ENCODE measurements at regions not wholly inside any gene's neighbourhood (a gene's known extent, or its start where the extent isn't known, plus 50 kb on each side); places are given as distances from the start of the nearest gene placed in this dataset.

DNA sequence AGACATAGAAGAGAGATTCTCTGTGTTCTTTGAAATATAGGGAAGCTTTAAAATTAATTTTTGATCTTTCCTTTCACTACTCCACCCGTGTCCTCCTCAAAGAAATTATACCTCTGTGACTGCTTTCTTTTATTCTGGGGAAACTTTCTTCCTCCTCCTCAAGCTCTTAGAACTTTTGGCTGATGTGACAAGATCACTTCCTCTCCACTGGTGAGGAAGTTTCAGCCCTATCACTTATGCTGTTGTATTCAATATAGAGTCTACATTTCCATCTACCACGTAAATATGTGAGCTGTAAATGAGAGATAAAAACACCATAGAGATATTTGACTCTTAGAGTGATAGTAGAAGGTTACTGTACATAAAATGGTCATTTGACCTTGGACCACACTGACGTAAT, 141.9 kb upstream of the SASH1 start:
- Histone ChIP-seq H3K4me1 (no peaks in the 10 kb centered on the region), H3K4me3 (no peak overlapping the region), H3K9me3 (no peaks in the 10 kb centered on the region), H3K27ac (no peak overlapping the region), H3K4me2 (no peak overlapping the region)
- ChIA-PET POLR2A (no interaction called here), CTCF (interaction anchor here (1.0 kb wide), 1 partner anchor 42 kb away, joined by 3 read pairs; no protein-coding TSS in a partner anchor)
- 35% methylated on average over 3 of the region's 3 CpGs for WGBS (ENCODE audit: missing lambda C conversion rate)
- ATAC-seq (no peak), DNase-seq (ENCODE audit: low read depth in 1 of 2, low spot score in 1 of 2) (no peak), FAIRE-seq (no peak)
- TF ChIP-seq MAX (IDR thresholded peaks at IDR 0.05) (no peak), EHMT2 (IDR thresholded peaks at IDR 0.05; ENCODE audit: low read depth) (no peak), MYC (IDR thresholded peaks at IDR 0.05; ENCODE audit: borderline replicate concordance, low read length) (no peak), RNF2 (IDR thresholded peaks at IDR 0.05; ENCODE audit: borderline replicate concordance, low read depth) (no peak), KDM1A (IDR thresholded peaks at IDR 0.05; ENCODE audit: low read depth) (no peak), HDAC2 (IDR thresholded peaks at IDR 0.05) (no peak), RAD21 (conservative IDR thresholded peaks at IDR 0.05 in 1 of 2, IDR thresholded peaks at IDR 0.05 in 1 of 2) (no peak)
- TF ChIP-seq, protein P1, sequence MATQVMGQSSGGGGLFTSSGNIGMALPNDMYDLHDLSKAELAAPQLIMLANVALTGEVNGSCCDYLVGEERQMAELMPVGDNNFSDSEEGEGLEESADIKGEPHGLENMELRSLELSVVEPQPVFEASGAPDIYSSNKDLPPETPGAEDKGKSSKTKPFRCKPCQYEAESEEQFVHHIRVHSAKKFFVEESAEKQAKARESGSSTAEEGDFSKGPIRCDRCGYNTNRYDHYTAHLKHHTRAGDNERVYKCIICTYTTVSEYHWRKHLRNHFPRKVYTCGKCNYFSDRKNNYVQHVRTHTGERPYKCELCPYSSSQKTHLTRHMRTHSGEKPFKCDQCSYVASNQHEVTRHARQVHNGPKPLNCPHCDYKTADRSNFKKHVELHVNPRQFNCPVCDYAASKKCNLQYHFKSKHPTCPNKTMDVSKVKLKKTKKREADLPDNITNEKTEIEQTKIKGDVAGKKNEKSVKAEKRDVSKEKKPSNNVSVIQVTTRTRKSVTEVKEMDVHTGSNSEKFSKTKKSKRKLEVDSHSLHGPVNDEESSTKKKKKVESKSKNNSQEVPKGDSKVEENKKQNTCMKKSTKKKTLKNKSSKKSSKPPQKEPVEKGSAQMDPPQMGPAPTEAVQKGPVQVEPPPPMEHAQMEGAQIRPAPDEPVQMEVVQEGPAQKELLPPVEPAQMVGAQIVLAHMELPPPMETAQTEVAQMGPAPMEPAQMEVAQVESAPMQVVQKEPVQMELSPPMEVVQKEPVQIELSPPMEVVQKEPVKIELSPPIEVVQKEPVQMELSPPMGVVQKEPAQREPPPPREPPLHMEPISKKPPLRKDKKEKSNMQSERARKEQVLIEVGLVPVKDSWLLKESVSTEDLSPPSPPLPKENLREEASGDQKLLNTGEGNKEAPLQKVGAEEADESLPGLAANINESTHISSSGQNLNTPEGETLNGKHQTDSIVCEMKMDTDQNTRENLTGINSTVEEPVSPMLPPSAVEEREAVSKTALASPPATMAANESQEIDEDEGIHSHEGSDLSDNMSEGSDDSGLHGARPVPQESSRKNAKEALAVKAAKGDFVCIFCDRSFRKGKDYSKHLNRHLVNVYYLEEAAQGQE (IDR thresholded peaks at IDR 0.05): no peak

- WGBS (ENCODE audit: missing lambda C conversion rate): 46% methylated on average over 9 of the region's 9 CpGs
- H3K27ac ChIP-seq: no peak overlapping the region
- ChIA-PET POLR2A (no interaction called here), CTCF (no interaction called here)
- TF ChIP-seq MAX (IDR thresholded peaks at IDR 0.05) (no peak), PHF8 (IDR thresholded peaks at IDR 0.05; ENCODE audit: borderline replicate concordance, low read depth) (no peak), BHLHE40 (IDR thresholded peaks at IDR 0.05; ENCODE audit: low read depth, low read length) (no peak), ZFP36 (IDR thresholded peaks at IDR 0.05; ENCODE audit: borderline replicate concordance, partially characterized antibody) (no peak), RARB (CRISPR knock-in tag; IDR thresholded peaks at IDR 0.05) (no peak), NPAS2 (CRISPR knock-in tag; IDR thresholded peaks at IDR 0.05; ENCODE audit: borderline replicate concordance) (no peak), MAFK (IDR thresholded peaks at IDR 0.05; ENCODE audit: partially characterized antibody) (no peak), FOXS1 (CRISPR knock-in tag; IDR thresholded peaks at IDR 0.05) (no peak), HOXB5 (CRISPR knock-in tag; IDR thresholded peaks at IDR 0.05) (no peak), RCOR1 (IDR thresholded peaks at IDR 0.05; ENCODE audit: low read depth, low read length) (no peak), TFCP2L1 (CRISPR knock-in tag; IDR thresholded peaks at IDR 0.05) (no peak), HDAC2 (IDR thresholded peaks at IDR 0.05) (no peak), ZNF302 (CRISPR knock-in tag; IDR thresholded peaks at IDR 0.05) (no peak), SMC3 (IDR thresholded peaks at IDR 0.05) (no peak), SREBF2 (IDR thresholded peaks at IDR 0.05) (no peak), POLR2A (IDR thresholded peaks at IDR 0.05; ENCODE audit: low read length) (no peak), CEBPB (IDR thresholded peaks at IDR 0.05) (no peak)
- TF ChIP-seq, protein P2, sequence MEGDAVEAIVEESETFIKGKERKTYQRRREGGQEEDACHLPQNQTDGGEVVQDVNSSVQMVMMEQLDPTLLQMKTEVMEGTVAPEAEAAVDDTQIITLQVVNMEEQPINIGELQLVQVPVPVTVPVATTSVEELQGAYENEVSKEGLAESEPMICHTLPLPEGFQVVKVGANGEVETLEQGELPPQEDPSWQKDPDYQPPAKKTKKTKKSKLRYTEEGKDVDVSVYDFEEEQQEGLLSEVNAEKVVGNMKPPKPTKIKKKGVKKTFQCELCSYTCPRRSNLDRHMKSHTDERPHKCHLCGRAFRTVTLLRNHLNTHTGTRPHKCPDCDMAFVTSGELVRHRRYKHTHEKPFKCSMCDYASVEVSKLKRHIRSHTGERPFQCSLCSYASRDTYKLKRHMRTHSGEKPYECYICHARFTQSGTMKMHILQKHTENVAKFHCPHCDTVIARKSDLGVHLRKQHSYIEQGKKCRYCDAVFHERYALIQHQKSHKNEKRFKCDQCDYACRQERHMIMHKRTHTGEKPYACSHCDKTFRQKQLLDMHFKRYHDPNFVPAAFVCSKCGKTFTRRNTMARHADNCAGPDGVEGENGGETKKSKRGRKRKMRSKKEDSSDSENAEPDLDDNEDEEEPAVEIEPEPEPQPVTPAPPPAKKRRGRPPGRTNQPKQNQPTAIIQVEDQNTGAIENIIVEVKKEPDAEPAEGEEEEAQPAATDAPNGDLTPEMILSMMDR (IDR thresholded peaks at IDR 0.05): no peak
- TF ChIP-seq, protein P1 (IDR thresholded peaks at IDR 0.05): no peak
- no peaks in the 10 kb centered on the region for H3K9me3 ChIP-seq
- no peak for ATAC-seq
- no peak overlapping the region for H3K4me3 ChIP-seq
- H3K4me1 ChIP-seq: no peaks in the 10 kb centered on the region
- no peak for FAIRE-seq
- no peak for DNase-seq (ENCODE audit: low read depth in 1 of 2, low spot score in 1 of 2)
- no peak overlapping the region for H3K4me2 ChIP-seq
Observed at GRCh38 chr6:148203281-148203925, 139.2 kb upstream of the SASH1 start.
